GM12878 (cell line): ENCODE measurements at regions not wholly inside any gene's neighbourhood (a gene's known extent, or its start where the extent isn't known, plus 50 kb on each side); places are given as distances from the start of the nearest gene placed in this dataset.

ENCODE experiments used
- ATAC-seq: fragments of 200-7000 bp; cut with Tn5 transposase; 3 replicates; pipeline ENCODE4 v1.9.1; 2020; ENCODE audit warnings: mild to moderate bottlenecking, moderate library complexity
- BruUV-seq: library from RNA; stranded (reverse); fragments of 400-500 nt; replicated peaks from 2 replicates; lab custom pipeline; 2021; lab: Mats Ljungman, UMichigan
- CTCF ChIA-PET: fragments of 300-600 bp; sonication (Branson Sonifier 250); formaldehyde crosslinking; extraction: SDS; loops from one replicate; lab custom pipeline; 2021; ENCODE audit warnings: inconsistent platforms; lab: Yijun Ruan, JAX
- POLR2A ChIA-PET: fragments of 350-600 bp; formaldehyde crosslinking; extraction: SDS; loops from one replicate; lab custom pipeline; 2021; ENCODE audit warnings: inconsistent platforms; lab: Charles Lee
- RAD21 ChIA-PET: fragments of 300-600 bp; sonication (Branson Sonifier 250); formaldehyde crosslinking; loops from one replicate; lab custom pipeline; 2023; ENCODE audit warnings: antibody characterized with exemption; ENCODE audit not compliant: unreplicated experiment; lab: Charles Lee
- SMC1A ChIA-PET: fragments of 300-600 bp; sonication (Branson Sonifier 250); formaldehyde crosslinking; loops from one replicate; lab custom pipeline; 2023; ENCODE audit not compliant: unreplicated experiment, uncharacterized antibody; lab: Charles Lee
- DNase-seq: peaks from one replicate; pipeline ENCODE4 v3.0.0-alpha.2; 2011; ENCODE audit warnings: low read depth, low spot score
- FAIRE-seq: peaks from 3 replicates; lab custom pipeline; 2011; peaks lifted over from hg19 to GRCh38; lab: Jason Lieb, UNC
- H2AFZ ChIP-seq: 2 replicates; pipeline ENCODE4 v1.6.0; 2011; ENCODE audit warnings: low read depth, low read length, control low read depth; ENCODE audit not compliant: control insufficient read depth
- H3K27ac ChIP-seq: 2 replicates; pipeline ENCODE4 v1.5.1; 2011; ENCODE audit warnings: control low read depth; ENCODE audit not compliant: control insufficient read depth, insufficient read depth
- H3K27me3 ChIP-seq, 2 experiments: replicated peaks in 1 of 2; 2 replicates each; pipeline versions ENCODE4 v1.6.0 to v1.6.1; 2011; ENCODE audit warnings: low read length in 1 of 2; ENCODE audit not compliant: control insufficient read depth in 2 of 2, insufficient read depth in 2 of 2
- H3K36me3 ChIP-seq, 2 experiments: 2 replicates each; pipeline ENCODE4 v1.5.1; 2011; ENCODE audit warnings: low read length in 1 of 2; ENCODE audit not compliant: control insufficient read depth in 2 of 2, insufficient read depth in 2 of 2
- H3K4me1 ChIP-seq: 2 replicates; pipeline ENCODE4 v1.6.1; 2011; ENCODE audit warnings: mild to moderate bottlenecking, low read length, moderate library complexity, mixed read lengths; ENCODE audit not compliant: control insufficient read depth, insufficient read depth
- H3K4me2 ChIP-seq: 2 replicates; pipeline ENCODE4 v1.6.0; 2011; ENCODE audit warnings: control low read depth; ENCODE audit not compliant: control insufficient read depth, insufficient read depth
- H3K4me3 ChIP-seq: fragments of 200-600 bp; sonication (generic); 2 replicates; pipeline ENCODE4 v1.5.1; 2016
- H3K79me2 ChIP-seq: 2 replicates; pipeline ENCODE4 v1.6.0; 2011; ENCODE audit warnings: low read length; ENCODE audit not compliant: control insufficient read depth, insufficient read depth
- H3K9ac ChIP-seq: 2 replicates; pipeline ENCODE4 v1.8.0; 2011; ENCODE audit warnings: low read length, control low read depth, mixed read lengths; ENCODE audit not compliant: control insufficient read depth, insufficient read depth
- H3K9me3 ChIP-seq: replicated peaks from 3 replicates; pipeline ENCODE4 v1.5.1; 2011; ENCODE audit warnings: mild to moderate bottlenecking, low read length; ENCODE audit not compliant: control insufficient read depth, insufficient read depth
- H4K20me1 ChIP-seq: 2 replicates; pipeline ENCODE4 v1.6.0; 2011; ENCODE audit not compliant: control insufficient read depth, insufficient read depth
- BHLHE40 ChIP-seq, 2 experiments: fragments of 450-650 bp in 1 of 2; IDR thresholded peaks; 2 replicates each; pipeline ENCODE4 v1.6.1; 2011 to 2017; ENCODE audit warnings: low read depth in 2 of 2, borderline replicate concordance in 1 of 2, improper control_type of control experiment in 1 of 2, low read length in 1 of 2, mild to moderate bottlenecking in 1 of 2
- CBX5 ChIP-seq: sonication (generic); IDR thresholded peaks from 2 replicates; pipeline ENCODE4 v1.6.1; 2016; ENCODE audit warnings: low read depth, moderate library complexity, mild to moderate bottlenecking, inconsistent platforms
- CREB1 ChIP-seq: IDR thresholded peaks from 2 replicates; pipeline ENCODE4 v1.6.1; 2012; ENCODE audit warnings: low read depth, mild to moderate bottlenecking, inconsistent platforms
- ESRRA ChIP-seq: IDR thresholded peaks from 2 replicates; pipeline ENCODE4 v1.6.1; 2012; ENCODE audit warnings: mild to moderate bottlenecking, low read length, improper control_type of control experiment
- NR2F1 ChIP-seq: fragments of 450-650 bp; conservative IDR thresholded peaks from 2 replicates; pipeline ENCODE4 v1.6.1; 2017; ENCODE audit warnings: mild to moderate bottlenecking
- POLR2AphosphoS2 ChIP-seq: IDR thresholded peaks from 2 replicates; pipeline ENCODE4 v1.6.1; 2011; ENCODE audit warnings: low read depth, mild to moderate bottlenecking, low read length, improper control_type of control experiment, moderate library complexity
- SP1 ChIP-seq: IDR thresholded peaks from one replicate; pipeline ENCODE4 v1.6.1; 2011; ENCODE audit warnings: low read depth, low read length
- TAF1 ChIP-seq: IDR thresholded peaks from 2 replicates; pipeline ENCODE4 v1.6.1; 2011; ENCODE audit warnings: mild to moderate bottlenecking, low read depth, low read length, borderline replicate concordance
- ZBED1 ChIP-seq: IDR thresholded peaks from 2 replicates; pipeline ENCODE4 v1.6.1; 2016; ENCODE audit warnings: borderline replicate concordance
- ZNF217 ChIP-seq: fragments of 450-650 bp; IDR thresholded peaks from 2 replicates; pipeline ENCODE4 v1.6.1; 2017; ENCODE audit warnings: antibody characterized with exemption, mild to moderate bottlenecking
- ZNF24 ChIP-seq: fragments of 450-650 bp; IDR thresholded peaks from 2 replicates; pipeline ENCODE4 v1.6.1; 2017; ENCODE audit warnings: antibody characterized with exemption, mild to moderate bottlenecking
- ZZZ3 ChIP-seq: IDR thresholded peaks from 2 replicates; pipeline ENCODE4 v1.6.1; 2011; ENCODE audit warnings: low read depth; ENCODE audit not compliant: control insufficient read depth, insufficient read length
- WGBS: methylation state at CpG from one replicate; pipeline ENCODE4 v1.1.6; 2016; ENCODE audit warnings: low lambda C conversion rate; ENCODE audit not compliant: insufficient replicate concordance, insufficient coverage; ENCODE audit errors: missing lambda C conversion rate; 5-methylcytosine and 5-hydroxymethylcytosine counted together
- in situ Hi-C: fragments of 300-500 bp; cut with MboI; formaldehyde crosslinking; loops from 9 replicates; pipeline ENCODE4 v1.14.3; 2018; ENCODE audit warnings: mixed read lengths
- intact Hi-C: fragments of 100-400 bp; cut with micrococcal nuclease; formaldehyde crosslinking; loops from one replicate; pipeline ENCODE4 v1.14.2; 2022; ENCODE audit not compliant: unreplicated experiment
- TF ChIP-seq, protein P1 (sequence below): fragments of 450-650 bp; IDR thresholded peaks from 2 replicates; pipeline ENCODE4 v1.6.1; 2017; ENCODE audit warnings: borderline replicate concordance

DNA sequence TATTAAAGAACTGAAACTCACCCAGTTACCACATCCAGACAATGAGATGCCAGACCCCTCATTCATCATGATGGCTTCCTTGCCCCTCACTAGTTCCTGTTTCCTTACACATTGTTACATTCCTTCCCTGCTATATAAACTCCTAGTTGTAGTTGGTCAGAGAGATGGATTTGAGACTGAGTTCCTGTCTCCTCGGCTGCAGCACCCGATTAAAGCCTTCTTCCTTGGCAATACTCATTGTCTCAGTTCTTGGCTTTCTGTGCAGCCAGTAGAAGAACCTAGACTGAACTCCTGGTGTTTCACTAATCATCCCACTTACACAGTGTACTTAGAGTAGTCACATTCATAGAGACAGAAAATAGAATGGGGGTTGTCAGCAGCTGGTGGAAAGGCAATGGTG is 324.7 kb downstream of the TRIML1 start (continued):
- TF ChIP-seq ZBED1 (no peak), POLR2AphosphoS2 (no peak), CREB1 (no peak)

- FAIRE-seq: no peak
- intact Hi-C loops: no loop called here
- Histone ChIP-seq H3K27ac (no peak overlapping the region), H3K36me3 (no peaks in the 10 kb centered on the region), H3K4me1 (no peaks in the 10 kb centered on the region), H3K27me3 (no peaks in the 10 kb centered on the region), H3K79me2 (no peaks in the 10 kb centered on the region), H2AFZ (no peak overlapping the region), H3K9me3 (no peaks in the 10 kb centered on the region), H4K20me1 (no peaks in the 10 kb centered on the region), H3K9ac (no peak overlapping the region), H3K4me3 (no peak overlapping the region), H3K4me2 (no peak overlapping the region)
- no TSS peak for BruUV-seq
- ATAC-seq: no peak
- no peak for DNase-seq
- no peak for TF ChIP-seq ESRRA
- TF ChIP-seq TAF1: no peak
- no peak for TF ChIP-seq BHLHE40 (IDR thresholded peaks at IDR 0.05; ENCODE audit: borderline replicate concordance in 1 of 2, low read depth in 2 of 2, low read length in 1 of 2)
- TF ChIP-seq SP1: no peak
- TF ChIP-seq ZZZ3: no peak
- ChIA-PET SMC1A (no interaction called here), RAD21 (no interaction called here), CTCF (no interaction called here), POLR2A (no interaction called here)
- in situ Hi-C loops: no loop called here
- 0% methylated on average over 1 of the region's 1 CpG for WGBS
These were observed 326.8 kb downstream of the TRIML1 start for GRCh38 chr4:188466001-188466400.

- Histone ChIP-seq H3K27ac (no peak overlapping the region), H3K4me2 (no peak overlapping the region), H3K27me3 (no peaks in the 10 kb centered on the region)
- TF ChIP-seq, protein P1, sequence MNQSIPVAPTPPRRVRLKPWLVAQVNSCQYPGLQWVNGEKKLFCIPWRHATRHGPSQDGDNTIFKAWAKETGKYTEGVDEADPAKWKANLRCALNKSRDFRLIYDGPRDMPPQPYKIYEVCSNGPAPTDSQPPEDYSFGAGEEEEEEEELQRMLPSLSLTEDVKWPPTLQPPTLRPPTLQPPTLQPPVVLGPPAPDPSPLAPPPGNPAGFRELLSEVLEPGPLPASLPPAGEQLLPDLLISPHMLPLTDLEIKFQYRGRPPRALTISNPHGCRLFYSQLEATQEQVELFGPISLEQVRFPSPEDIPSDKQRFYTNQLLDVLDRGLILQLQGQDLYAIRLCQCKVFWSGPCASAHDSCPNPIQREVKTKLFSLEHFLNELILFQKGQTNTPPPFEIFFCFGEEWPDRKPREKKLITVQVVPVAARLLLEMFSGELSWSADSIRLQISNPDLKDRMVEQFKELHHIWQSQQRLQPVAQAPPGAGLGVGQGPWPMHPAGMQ: no peak
- TF ChIP-seq ZNF217: no peak
- no peak for TF ChIP-seq NR2F1
- no peak for TF ChIP-seq CBX5
- TF ChIP-seq ZNF24: no peak
- TF ChIP-seq, all 136 proteins: peak for 0
- intact Hi-C loops (no loop called here), in situ Hi-C loops (no loop called here)
- ChIA-PET RAD21 (no interaction called here), CTCF (no interaction called here), SMC1A (no interaction called here), POLR2A (no interaction called here)
- FAIRE-seq (no peak), ATAC-seq (no peak), DNase-seq (no peak)
- no TSS peak for BruUV-seq
- Histone ChIP-seq H4K20me1 (no peaks in the 10 kb centered on the region), H3K9me3 (no peaks in the 10 kb centered on the region), H3K9ac (no peak overlapping the region), H3K4me3 (no peak overlapping the region), H3K79me2 (no peaks in the 10 kb centered on the region), H2AFZ (no peak overlapping the region), H3K4me1 (no peaks in the 10 kb centered on the region), H3K36me3 (no peaks in the 10 kb centered on the region)
- 16% methylated on average over 5 of the region's 5 CpGs for whole genome bisulfite sequencing
These were observed 345.0 kb downstream of the TRIML1 start for GRCh38 chr4:188484256-188484655.
